Nephron progenitor cell (in vitro differentiated cells): ENCODE measurements at regions not wholly inside any gene's neighbourhood (a gene's known extent, or its start where the extent isn't known, plus 50 kb on each side); places are given as distances from the start of the nearest gene placed in this dataset.
A peak's percentile ranks its signal among the peaks of the same experiment; 100 is the strongest.

ENCODE experiments used
- DNase-seq: peaks from one replicate; pipeline ENCODE4 v3.0.0; 2021
- H3K27ac Mint-ChIP-seq: 2 replicates; pipeline ENCODE4 v1.8.0; 2021; ENCODE audit warnings: mild to moderate bottlenecking, moderate library complexity, mixed read lengths
- H3K27me3 Mint-ChIP-seq: 2 replicates; pipeline ENCODE4 v1.8.0; 2021; ENCODE audit warnings: mild to moderate bottlenecking, low read depth, mixed read lengths; ENCODE audit not compliant: poor library complexity
- H3K36me3 Mint-ChIP-seq: 2 replicates; pipeline ENCODE4 v1.8.0; 2021; ENCODE audit warnings: low read depth, mixed read lengths
- H3K4me1 Mint-ChIP-seq: 2 replicates; pipeline ENCODE4 v1.8.0; 2021; ENCODE audit warnings: mixed read lengths
- H3K4me3 Mint-ChIP-seq: 2 replicates; pipeline ENCODE4 v1.8.0; 2021; ENCODE audit warnings: mild to moderate bottlenecking, moderate library complexity, mixed read lengths
- H3K9me3 Mint-ChIP-seq: 2 replicates; pipeline ENCODE4 v1.8.0; 2021; ENCODE audit warnings: mild to moderate bottlenecking, moderate library complexity, mixed read lengths
- CTCF ChIP-seq: fragments of 200-600 bp; sonication (generic); IDR thresholded peaks from 2 replicates; pipeline ENCODE4 v1.5.0; 2021; ENCODE audit warnings: antibody characterized with exemption

GRCh38 chr18:38466426-38466825, 900.8 kb upstream of the CELF4 start:
- no peak for TF ChIP-seq CTCF
- H3K36me3 Mint-ChIP-seq: no peaks in the 10 kb centered on the region
- H3K4me3 Mint-ChIP-seq: no peak overlapping the region
- H3K27ac Mint-ChIP-seq: no peak overlapping the region
- DNase-seq: no peak
- no peaks in the 10 kb centered on the region for H3K4me1 Mint-ChIP-seq
- no peaks in the 10 kb centered on the region for H3K27me3 Mint-ChIP-seq
- H3K9me3 Mint-ChIP-seq: no peaks in the 10 kb centered on the region

- H3K4me1 Mint-ChIP-seq: peaks cover 1% of the 10 kb centered on the region
- no peak overlapping the region for H3K27ac Mint-ChIP-seq
- no peak for DNase-seq
- H3K36me3 Mint-ChIP-seq: no peaks in the 10 kb centered on the region
- H3K27me3 Mint-ChIP-seq: no peaks in the 10 kb centered on the region
- H3K4me3 Mint-ChIP-seq: no peak overlapping the region
- no peak for TF ChIP-seq CTCF
- no peaks in the 10 kb centered on the region for H3K9me3 Mint-ChIP-seq
Measured at GRCh38 chr18:38464024-38464423, 898.4 kb upstream of the CELF4 start.

GRCh38 chr18:38460657-38461056, 895.1 kb upstream of the CELF4 start:
- Mint-ChIP-seq H3K27me3 (no peaks in the 10 kb centered on the region), H3K36me3 (no peaks in the 10 kb centered on the region), H3K9me3 (no peaks in the 10 kb centered on the region), H3K27ac (no peak overlapping the region), H3K4me3 (no peak overlapping the region), H3K4me1 (peaks cover 10% of the 10 kb centered on the region)
- no peak for DNase-seq
- TF ChIP-seq CTCF: no peak

- Mint-ChIP-seq H3K27me3 (no peaks in the 10 kb centered on the region), H3K9me3 (no peaks in the 10 kb centered on the region), H3K36me3 (no peaks in the 10 kb centered on the region), H3K27ac (no peak overlapping the region), H3K4me1 (peaks cover 16% of the 10 kb centered on the region), H3K4me3 (no peak overlapping the region)
- TF ChIP-seq CTCF: no peak
- peak; percentile 8 for DNase-seq
Measured at GRCh38 chr18:38459131-38459994, 893.8 kb upstream of the CELF4 start.

GRCh38 chr18:38458698-38459097, 893.1 kb upstream of the CELF4 start:
- H3K27me3 Mint-ChIP-seq: no peaks in the 10 kb centered on the region
- no peak overlapping the region for H3K27ac Mint-ChIP-seq
- no peaks in the 10 kb centered on the region for H3K36me3 Mint-ChIP-seq
- DNase-seq: no peak
- H3K9me3 Mint-ChIP-seq: no peaks in the 10 kb centered on the region
- H3K4me3 Mint-ChIP-seq: no peak overlapping the region
- no peak for TF ChIP-seq CTCF
- H3K4me1 Mint-ChIP-seq: peaks cover 16% of the 10 kb centered on the region

- no peak for DNase-seq
- H3K27ac Mint-ChIP-seq: no peak overlapping the region
- no peak for TF ChIP-seq CTCF
- peaks cover 16% of the 10 kb centered on the region for H3K4me1 Mint-ChIP-seq
- H3K4me3 Mint-ChIP-seq: no peak overlapping the region
- peaks cover 3% of the 10 kb centered on the region for H3K27me3 Mint-ChIP-seq
- H3K9me3 Mint-ChIP-seq: no peaks in the 10 kb centered on the region
- H3K36me3 Mint-ChIP-seq: no peaks in the 10 kb centered on the region
Measured at GRCh38 chr18:38456253-38456652, 890.7 kb upstream of the CELF4 start.
